ENCODE measurements at regions not wholly inside any gene's neighbourhood (a gene's known extent, or its start where the extent isn't known, plus 50 kb on each side); places are given as distances from the start of the nearest gene placed in this dataset.

DNA sequence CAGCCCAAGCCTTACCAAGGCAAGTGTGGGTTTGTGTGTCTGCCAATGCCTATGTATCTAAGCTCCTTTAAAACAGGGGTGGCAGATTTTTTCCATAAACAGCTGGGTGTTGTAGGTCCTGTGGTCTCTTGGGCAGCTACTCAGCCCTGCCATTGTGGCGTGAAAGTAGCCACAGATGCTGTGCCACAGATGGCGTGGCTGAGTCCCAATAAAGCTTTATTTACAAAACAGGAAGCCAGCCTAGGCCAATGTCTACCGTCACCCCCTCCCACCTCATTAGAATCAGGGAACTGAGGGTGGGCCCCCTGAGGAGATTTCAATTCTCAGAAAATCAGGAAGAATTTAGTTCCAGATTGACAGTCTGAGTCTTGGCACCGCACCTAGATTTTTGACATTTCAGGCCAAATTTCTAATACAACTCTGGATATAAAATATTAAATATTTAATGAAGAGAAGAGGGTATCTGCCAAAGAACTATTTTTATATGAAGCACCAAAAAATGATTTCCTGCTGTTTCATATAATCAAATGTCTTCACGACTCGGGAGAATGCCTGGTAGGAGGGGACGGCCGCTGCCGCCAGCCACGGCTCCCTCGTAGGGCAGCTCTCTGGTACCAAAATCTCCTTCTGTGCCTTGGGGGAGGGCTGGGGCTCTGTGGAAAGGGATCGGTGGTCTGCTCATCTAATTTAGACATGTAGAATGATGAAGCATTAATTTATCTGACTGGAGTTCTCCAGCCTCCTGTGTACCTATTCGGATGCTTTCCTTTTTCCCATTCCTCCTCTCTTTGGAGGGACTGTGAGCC is 420.9 kb downstream of the IRX2 start:
- no peaks in the 10 kb centered on the region for H3K36me3 ChIP-seq (ENCODE audit: control insufficient read depth in 2 of 2, insufficient read depth in 2 of 2, low read length in 1 of 2)
- peaks cover 0 to 6% of the 10 kb centered on the region in 2 donors for H3K9me3 ChIP-seq (ENCODE audit: control insufficient read depth in 2 of 2, insufficient read depth in 1 of 2, low read length in 1 of 2)
- no peak for DNase-seq (ENCODE audit: low read depth in 6 of 9, low spot score in 9 of 9)
- peaks cover 0 to 3% of the 10 kb centered on the region in 2 donors for H3K27me3 ChIP-seq (ENCODE audit: control insufficient read depth in 2 of 2, insufficient read depth in 1 of 2, low read length in 1 of 2)
- H3K27ac ChIP-seq (ENCODE audit: low read depth in 1 of 2, low read length in 1 of 2), result no peak overlapping the region
- 93% methylated on average over 13 of the region's 13 CpGs for WGBS
- H3K4me1 ChIP-seq (ENCODE audit: control insufficient read depth in 2 of 2, insufficient read depth in 2 of 2, low read length in 2 of 2), result no peaks in the 10 kb centered on the region
- no peak overlapping the region for H3K4me3 ChIP-seq (ENCODE audit: low read length in 2 of 2)

DNA sequence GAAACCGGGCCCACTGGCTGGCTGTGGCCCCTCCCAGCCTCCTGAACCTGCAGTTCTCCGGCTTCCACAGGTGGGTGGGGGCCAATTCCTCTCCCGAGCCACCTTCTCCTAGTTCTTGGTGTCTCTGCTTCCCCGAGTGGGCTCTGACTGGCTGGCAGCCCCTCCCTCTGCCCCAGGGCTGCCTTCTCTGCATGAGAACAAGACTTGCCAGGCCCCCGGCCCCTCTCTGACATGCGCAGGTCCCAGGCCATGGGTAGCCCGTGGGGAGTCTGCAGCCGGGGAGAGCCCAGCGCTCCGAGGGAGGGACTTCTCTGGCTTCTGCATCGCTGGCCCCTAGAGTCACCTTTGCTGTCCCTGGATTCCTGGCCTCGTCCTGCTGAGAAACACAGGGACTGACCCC is 421.7 kb downstream of the IRX2 start:
- no peak for DNase-seq (ENCODE audit: low read depth in 6 of 9, low spot score in 9 of 9)
- Histone ChIP-seq H3K4me1 (ENCODE audit: control insufficient read depth in 2 of 2, insufficient read depth in 2 of 2, low read length in 2 of 2) (no peaks in the 10 kb centered on the region), H3K9me3 (ENCODE audit: control insufficient read depth in 2 of 2, insufficient read depth in 1 of 2, low read length in 1 of 2) (peaks cover 0 to 8% of the 10 kb centered on the region in 2 donors), H3K27ac (ENCODE audit: low read depth in 1 of 2, low read length in 1 of 2) (no peak overlapping the region), H3K4me3 (ENCODE audit: low read length in 2 of 2) (no peak overlapping the region), H3K36me3 (ENCODE audit: control insufficient read depth in 2 of 2, insufficient read depth in 2 of 2, low read length in 1 of 2) (no peaks in the 10 kb centered on the region), H3K27me3 (ENCODE audit: control insufficient read depth in 2 of 2, insufficient read depth in 1 of 2, low read length in 1 of 2) (peaks cover 0 to 3% of the 10 kb centered on the region in 2 donors)
- WGBS, result 86% methylated on average over 12 of the region's 12 CpGs

DNA sequence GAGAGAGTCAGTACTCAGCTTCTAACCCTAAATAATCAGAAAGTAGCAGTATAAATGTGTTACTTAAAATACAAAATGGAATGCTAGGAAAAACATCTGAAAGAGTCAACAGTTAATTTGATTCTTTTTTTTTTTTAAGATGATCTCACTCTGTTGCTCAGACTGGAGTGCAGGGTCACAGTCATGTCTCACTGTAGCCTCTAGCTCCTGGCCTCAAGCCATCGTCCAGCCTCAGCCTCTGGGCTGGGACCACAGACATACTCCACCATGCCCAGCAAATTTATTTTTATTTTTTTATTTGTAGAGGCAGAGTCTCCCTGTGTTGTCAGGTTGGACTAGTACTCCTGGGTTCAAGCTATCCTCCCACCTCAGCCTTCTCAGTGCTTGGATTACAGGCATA is 424.9 kb downstream of the IRX2 start:
- H3K4me3 ChIP-seq (ENCODE audit: low read length in 2 of 2), result no peak overlapping the region
- H3K36me3 ChIP-seq (ENCODE audit: control insufficient read depth in 2 of 2, insufficient read depth in 2 of 2, low read length in 1 of 2), result no peaks in the 10 kb centered on the region
- peaks cover 0 to 4% of the 10 kb centered on the region in 2 donors for H3K9me3 ChIP-seq (ENCODE audit: control insufficient read depth in 2 of 2, insufficient read depth in 1 of 2, low read length in 1 of 2)
- no peaks in the 10 kb centered on the region for H3K27me3 ChIP-seq (ENCODE audit: control insufficient read depth in 2 of 2, insufficient read depth in 1 of 2, low read length in 1 of 2)
- no peak for DNase-seq (ENCODE audit: low read depth in 6 of 9, low spot score in 9 of 9)
- no peak overlapping the region for H3K27ac ChIP-seq (ENCODE audit: low read depth in 1 of 2, low read length in 1 of 2)
- H3K4me1 ChIP-seq (ENCODE audit: control insufficient read depth in 2 of 2, insufficient read depth in 2 of 2, low read length in 2 of 2), result no peaks in the 10 kb centered on the region
- WGBS, result 84% methylated on average over 1 of the region's 1 CpG

GRCh38 chr5:2324788-2325187 is 426.7 kb downstream of the IRX2 start:
- peaks cover 0 to 4% of the 10 kb centered on the region in 2 donors for H3K9me3 ChIP-seq (ENCODE audit: control insufficient read depth in 2 of 2, insufficient read depth in 1 of 2, low read length in 1 of 2)
- H3K4me1 ChIP-seq (ENCODE audit: control insufficient read depth in 2 of 2, insufficient read depth in 2 of 2, low read length in 2 of 2), result no peaks in the 10 kb centered on the region
- 96% methylated on average over 11 of the region's 11 CpGs for WGBS
- H3K4me3 ChIP-seq (ENCODE audit: low read length in 2 of 2), result no peak overlapping the region
- no peaks in the 10 kb centered on the region for H3K27me3 ChIP-seq (ENCODE audit: control insufficient read depth in 2 of 2, insufficient read depth in 1 of 2, low read length in 1 of 2)
- H3K36me3 ChIP-seq (ENCODE audit: control insufficient read depth in 2 of 2, insufficient read depth in 2 of 2, low read length in 1 of 2), result no peaks in the 10 kb centered on the region
- no peak overlapping the region for H3K27ac ChIP-seq (ENCODE audit: low read depth in 1 of 2, low read length in 1 of 2)
- DNase-seq (ENCODE audit: low read depth in 6 of 9, low spot score in 9 of 9), result no peak

DNA sequence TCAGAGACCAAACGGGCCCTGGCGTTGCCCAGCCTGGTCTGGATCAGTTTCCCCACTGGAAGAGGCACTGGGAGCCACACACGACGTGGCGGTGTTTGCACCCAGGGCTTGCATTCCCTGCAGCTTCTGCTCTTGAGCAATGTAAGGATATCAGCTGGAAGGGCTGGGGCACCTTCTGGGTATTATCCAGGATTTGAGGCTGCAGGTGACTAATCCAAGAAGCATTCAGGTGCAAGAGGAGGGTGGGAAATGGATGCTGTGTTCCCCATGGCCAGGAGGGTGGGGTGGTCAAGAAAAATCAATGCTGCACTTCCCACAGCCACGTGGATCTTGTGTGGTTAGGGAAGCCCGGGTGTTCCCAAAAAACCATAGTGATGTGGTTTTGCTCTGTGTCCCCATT is 430.9 kb downstream of the IRX2 start:
- Histone ChIP-seq H3K4me3 (ENCODE audit: low read length in 2 of 2) (no peak overlapping the region), H3K27me3 (ENCODE audit: control insufficient read depth in 2 of 2, insufficient read depth in 1 of 2, low read length in 1 of 2) (no peaks in the 10 kb centered on the region), H3K27ac (ENCODE audit: low read depth in 1 of 2, low read length in 1 of 2) (no peak overlapping the region), H3K4me1 (ENCODE audit: control insufficient read depth in 2 of 2, insufficient read depth in 2 of 2, low read length in 2 of 2) (no peaks in the 10 kb centered on the region), H3K36me3 (ENCODE audit: control insufficient read depth in 2 of 2, insufficient read depth in 2 of 2, low read length in 1 of 2) (no peaks in the 10 kb centered on the region), H3K9me3 (ENCODE audit: control insufficient read depth in 2 of 2, insufficient read depth in 1 of 2, low read length in 1 of 2) (peaks cover 0 to 3% of the 10 kb centered on the region in 2 donors)
- no peak for DNase-seq (ENCODE audit: low read depth in 6 of 9, low spot score in 9 of 9)
- WGBS, result 93% methylated on average over 7 of the region's 7 CpGs

DNA sequence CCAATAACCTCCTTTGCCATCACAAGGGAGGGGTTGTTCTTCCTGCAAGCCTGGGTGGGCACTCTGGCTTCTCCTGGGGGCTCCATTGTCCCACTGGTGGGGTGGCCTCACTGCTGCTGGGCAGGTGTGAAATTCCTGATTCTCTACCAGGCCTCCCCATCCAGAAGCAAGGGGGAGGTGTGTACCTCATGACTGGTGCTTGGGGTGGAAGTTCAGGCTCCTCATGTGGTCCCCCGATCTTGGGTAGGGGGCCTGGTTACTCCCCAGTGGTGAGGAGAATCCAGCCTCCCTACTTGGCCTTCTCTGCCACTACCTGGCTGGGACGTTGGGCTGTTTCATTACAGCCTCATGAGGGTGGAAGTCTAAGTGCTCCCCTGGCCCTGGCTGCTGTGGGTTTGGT is 433.9 kb downstream of the IRX2 start:
- no peak overlapping the region for H3K4me3 ChIP-seq (ENCODE audit: low read length in 2 of 2)
- 79% methylated on average over 2 of the region's 2 CpGs for WGBS
- no peaks in the 10 kb centered on the region for H3K4me1 ChIP-seq (ENCODE audit: control insufficient read depth in 2 of 2, insufficient read depth in 2 of 2, low read length in 2 of 2)
- H3K27ac ChIP-seq (ENCODE audit: low read depth in 1 of 2, low read length in 1 of 2), result no peak overlapping the region
- H3K27me3 ChIP-seq (ENCODE audit: control insufficient read depth in 2 of 2, insufficient read depth in 1 of 2, low read length in 1 of 2), result no peaks in the 10 kb centered on the region
- no peak for DNase-seq (ENCODE audit: low read depth in 6 of 9, low spot score in 9 of 9)
- no peaks in the 10 kb centered on the region for H3K36me3 ChIP-seq (ENCODE audit: control insufficient read depth in 2 of 2, insufficient read depth in 2 of 2, low read length in 1 of 2)
- H3K9me3 ChIP-seq (ENCODE audit: control insufficient read depth in 2 of 2, insufficient read depth in 1 of 2, low read length in 1 of 2), result no peaks in the 10 kb centered on the region

DNA sequence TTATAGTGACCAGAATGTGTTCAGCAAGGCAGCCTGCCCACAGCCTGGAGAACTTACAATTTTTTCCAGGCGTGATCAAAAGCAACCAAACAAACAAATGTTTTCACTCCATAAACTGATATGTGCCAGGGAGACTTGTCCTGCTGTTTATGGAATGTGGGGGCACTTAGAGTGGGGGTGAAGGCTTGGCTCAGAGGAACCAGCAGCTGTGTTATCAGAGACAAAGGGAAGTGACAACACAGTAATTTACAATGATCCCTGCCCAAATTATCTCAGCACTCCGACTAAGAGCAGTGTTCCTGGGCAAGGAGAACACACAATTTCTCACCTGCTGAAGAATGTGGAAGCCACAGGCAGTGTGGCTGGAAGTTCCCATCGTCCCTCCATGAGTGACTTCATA is 429.1 kb upstream of the IRX4 start:
- H3K9me3 ChIP-seq (ENCODE audit: control insufficient read depth in 2 of 2, insufficient read depth in 1 of 2, low read length in 1 of 2), result no peaks in the 10 kb centered on the region
- H3K27me3 ChIP-seq (ENCODE audit: control insufficient read depth in 2 of 2, insufficient read depth in 1 of 2, low read length in 1 of 2), result no peaks in the 10 kb centered on the region
- DNase-seq (ENCODE audit: low read depth in 6 of 9, low spot score in 9 of 9), result no peak
- no peak overlapping the region for H3K27ac ChIP-seq (ENCODE audit: low read depth in 1 of 2, low read length in 1 of 2)
- WGBS, result 34% methylated on average over 3 of the region's 3 CpGs
- H3K4me1 ChIP-seq (ENCODE audit: control insufficient read depth in 2 of 2, insufficient read depth in 2 of 2, low read length in 2 of 2), result no peaks in the 10 kb centered on the region
- H3K36me3 ChIP-seq (ENCODE audit: control insufficient read depth in 2 of 2, insufficient read depth in 2 of 2, low read length in 1 of 2), result no peaks in the 10 kb centered on the region
- H3K4me3 ChIP-seq (ENCODE audit: low read length in 2 of 2), result no peak overlapping the region

DNA sequence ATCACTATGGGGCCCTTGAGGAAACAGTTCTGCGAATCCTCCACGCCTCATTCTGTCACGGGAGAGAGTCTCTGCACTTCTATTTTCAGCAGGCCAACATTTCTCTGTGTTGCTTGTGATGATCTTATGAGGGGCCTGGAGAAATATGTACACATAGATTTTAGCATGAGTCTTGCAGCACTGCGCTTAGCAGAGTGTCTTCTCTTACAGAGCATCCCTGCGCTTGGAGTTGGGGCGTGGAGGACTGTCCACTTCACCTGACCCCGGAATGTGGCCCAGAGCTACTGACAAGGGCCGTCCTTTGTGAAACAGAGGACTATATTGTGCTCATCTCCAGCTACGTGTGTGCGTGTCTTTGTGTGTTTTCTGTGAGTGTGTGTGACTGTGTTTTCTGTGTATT is 428.2 kb upstream of the IRX4 start:
- H3K36me3 ChIP-seq (ENCODE audit: control insufficient read depth in 2 of 2, insufficient read depth in 2 of 2, low read length in 1 of 2), result no peaks in the 10 kb centered on the region
- H3K4me3 ChIP-seq (ENCODE audit: low read length in 2 of 2), result no peak overlapping the region
- H3K9me3 ChIP-seq (ENCODE audit: control insufficient read depth in 2 of 2, insufficient read depth in 1 of 2, low read length in 1 of 2), result no peaks in the 10 kb centered on the region
- H3K4me1 ChIP-seq (ENCODE audit: control insufficient read depth in 2 of 2, insufficient read depth in 2 of 2, low read length in 2 of 2), result no peaks in the 10 kb centered on the region
- no peak for DNase-seq (ENCODE audit: low read depth in 6 of 9, low spot score in 9 of 9)
- no peak overlapping the region for H3K27ac ChIP-seq (ENCODE audit: low read depth in 1 of 2, low read length in 1 of 2)
- WGBS, result 94% methylated on average over 10 of the region's 10 CpGs
- no peaks in the 10 kb centered on the region for H3K27me3 ChIP-seq (ENCODE audit: control insufficient read depth in 2 of 2, insufficient read depth in 1 of 2, low read length in 1 of 2)

- Histone ChIP-seq H3K36me3 (ENCODE audit: control insufficient read depth in 2 of 2, insufficient read depth in 2 of 2, low read length in 1 of 2) (no peaks in the 10 kb centered on the region), H3K27me3 (ENCODE audit: control insufficient read depth in 2 of 2, insufficient read depth in 1 of 2, low read length in 1 of 2) (no peaks in the 10 kb centered on the region), H3K4me1 (ENCODE audit: control insufficient read depth in 2 of 2, insufficient read depth in 2 of 2, low read length in 2 of 2) (peaks cover 0 to 2% of the 10 kb centered on the region in 2 donors), H3K9me3 (ENCODE audit: control insufficient read depth in 2 of 2, insufficient read depth in 1 of 2, low read length in 1 of 2) (no peaks in the 10 kb centered on the region), H3K27ac (ENCODE audit: low read depth in 1 of 2, low read length in 1 of 2) (no peak overlapping the region), H3K4me3 (ENCODE audit: low read length in 2 of 2) (no peak overlapping the region)
- WGBS, result 93% methylated on average over 5 of the region's 5 CpGs
- no peak for DNase-seq (ENCODE audit: low read depth in 6 of 9, low spot score in 9 of 9)
These were observed 424.9 kb upstream of the IRX4 start for GRCh38 chr5:2307631-2308030.

All from thymus (tissue), 11 donors.